ENCODE measurements at regions not wholly inside any gene's neighbourhood (a gene's known extent, or its start where the extent isn't known, plus 50 kb on each side); places are given as distances from the start of the nearest gene placed in this dataset.
"Not testable (repeated sequence)": the region's sequence is repeated elsewhere in the genome, so short reads cannot be mapped to it uniquely, and the experiment has no call there.

- DNase-seq, result no peak
Observed at GRCh38 chr15:79540551-79540950, 108.4 kb downstream of the MINAR1 start.

GRCh38 chr15:79541196-79541595, 109.1 kb downstream of the MINAR1 start:
- DNase-seq, result no peak

DNA sequence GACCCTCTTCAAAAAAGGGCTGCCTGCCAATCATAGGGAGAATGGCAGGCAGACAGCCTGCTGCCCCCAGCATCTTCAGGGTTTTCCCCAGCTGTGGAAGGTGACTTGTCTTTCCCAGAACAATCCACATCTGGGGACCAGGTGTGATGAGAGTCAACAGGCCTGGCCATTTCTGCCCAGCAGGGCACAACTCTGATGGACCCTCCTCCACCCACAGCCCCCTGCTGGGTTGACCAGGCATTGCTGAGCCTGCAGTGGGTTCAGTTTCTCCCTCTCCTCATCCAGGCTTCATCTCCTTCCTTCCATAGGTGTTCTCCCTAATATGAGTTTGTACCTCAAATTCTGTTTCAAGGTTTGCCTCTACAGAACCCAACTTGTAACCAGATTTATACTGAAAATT, 111.0 kb downstream of the MINAR1 start:
- DNase-seq, result no peak

DNA sequence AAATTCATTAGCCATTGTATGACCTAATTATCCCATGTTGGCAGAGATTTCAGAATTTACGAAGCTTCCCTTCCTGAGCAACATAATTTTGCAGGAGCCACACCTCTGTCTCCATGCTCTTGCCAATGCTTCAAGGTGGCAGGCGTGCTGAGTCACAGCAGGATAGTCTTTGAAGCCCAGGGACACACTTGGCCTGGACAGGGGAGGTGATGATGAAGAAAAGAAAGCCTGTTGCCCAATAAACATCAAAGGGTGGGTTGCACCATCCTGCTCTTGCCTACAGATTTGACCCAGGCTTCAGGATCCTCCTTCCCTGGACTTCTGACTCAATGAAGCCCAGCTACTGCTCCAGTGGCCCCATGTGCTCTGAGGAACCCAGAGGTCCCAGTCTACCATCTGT, 117.1 kb downstream of the MINAR1 start:
- no peak for DNase-seq

DNA sequence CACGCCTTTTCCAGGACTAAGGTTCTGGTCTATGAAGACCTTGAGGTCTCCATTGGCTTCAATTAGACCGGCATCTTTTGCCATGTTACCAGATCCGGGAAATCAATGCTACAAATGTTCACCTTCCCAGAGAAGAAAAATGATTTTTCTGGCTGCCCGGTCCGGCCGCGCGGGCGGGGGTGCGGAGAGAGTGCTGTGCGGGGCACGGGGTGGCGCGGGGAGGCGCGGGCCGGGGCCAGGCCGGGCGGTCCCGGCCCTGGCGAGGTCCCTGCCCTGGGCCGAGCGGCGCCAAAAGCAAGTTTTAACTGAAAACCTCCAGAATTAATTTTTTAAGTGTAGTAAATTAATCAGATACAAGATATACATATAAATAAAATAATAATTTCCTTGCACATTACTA, 128.2 kb downstream of the MINAR1 start:
- no peak for DNase-seq

DNA sequence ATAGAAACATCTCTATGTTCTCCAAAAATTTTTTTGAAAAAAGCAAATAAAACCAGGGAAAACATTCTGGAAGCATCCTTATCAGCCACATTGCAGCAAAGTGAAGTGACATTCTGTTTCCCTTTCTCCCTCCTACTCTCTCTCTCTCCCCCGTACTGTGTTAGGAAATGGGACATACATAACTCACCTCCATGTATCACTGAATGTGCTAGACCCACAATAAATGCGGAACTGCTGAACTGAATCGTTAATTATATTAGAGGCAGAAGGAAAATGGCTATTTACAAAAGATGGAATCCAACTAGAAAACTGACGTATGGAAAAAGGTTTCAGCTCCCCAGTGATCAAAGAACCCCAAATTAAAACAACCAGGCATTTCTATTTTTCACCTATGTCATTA, 129.8 kb downstream of the MINAR1 start:
- no peak for DNase-seq

DNA sequence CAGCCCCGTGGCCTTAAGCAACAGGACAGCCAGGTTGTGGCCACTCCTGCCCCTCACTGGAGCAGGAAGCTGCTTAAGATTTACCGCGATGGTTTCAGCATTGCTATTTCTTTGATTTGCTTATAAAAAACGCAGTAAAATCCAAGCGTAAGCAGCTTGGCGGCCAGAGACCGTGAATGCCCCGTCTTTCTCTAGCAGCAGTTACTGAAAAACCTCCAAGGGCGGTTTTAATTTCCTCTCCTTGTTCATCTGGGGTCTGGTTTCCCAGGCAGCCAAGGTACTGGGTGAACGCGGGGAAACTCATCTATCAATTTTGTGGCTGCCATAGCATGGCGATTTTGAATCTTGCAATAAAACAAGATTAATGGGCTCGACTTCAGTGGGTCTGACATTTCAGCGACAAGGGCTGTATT, 130.3 kb downstream of the MINAR1 start:
- DNase-seq, result no peak

- no peak for DNase-seq
Observed at GRCh38 chr15:79562899-79563298, 130.8 kb downstream of the MINAR1 start.

GRCh38 chr15:79570004-79570403, 137.9 kb downstream of the MINAR1 start:
- DNase-seq, result no peak

DNA sequence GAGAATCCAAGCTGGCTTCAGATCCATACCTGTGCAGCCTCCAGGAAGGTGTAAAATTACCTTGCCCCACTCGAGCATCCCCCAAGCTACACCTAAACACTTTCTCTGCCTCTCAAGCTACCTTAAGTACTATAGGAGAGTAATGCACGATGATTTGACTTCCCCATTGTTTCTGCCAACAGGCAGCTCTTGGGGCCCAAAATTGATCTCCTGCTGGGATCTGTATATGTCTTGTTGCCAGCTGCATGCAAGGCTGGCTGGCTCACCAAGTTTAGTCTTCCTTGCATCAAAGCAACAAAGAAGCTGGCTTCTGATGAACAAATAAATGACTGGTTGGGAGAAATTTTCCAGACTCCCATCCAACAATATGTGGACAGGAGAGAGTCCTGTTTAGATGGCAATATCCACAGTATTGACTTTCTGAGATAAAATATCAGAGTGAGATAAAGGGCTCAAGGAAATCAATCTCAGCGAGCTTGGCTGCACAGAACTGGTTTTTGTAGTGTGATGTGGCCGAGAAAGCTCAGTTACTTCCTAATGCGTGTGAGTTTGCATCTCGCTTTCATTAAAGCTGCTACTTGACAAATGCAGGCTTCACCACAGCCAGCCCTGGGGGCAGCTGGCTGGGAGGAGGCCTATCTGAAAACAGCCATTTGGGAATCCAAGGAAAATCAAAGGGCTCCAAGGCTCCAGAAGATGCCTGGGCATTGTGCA, 140.7 kb downstream of the MINAR1 start:
- DNase-seq, result no peak

GRCh38 chr15:79574431-79575273, 142.5 kb downstream of the MINAR1 start:
- DNase-seq, result not testable (repeated sequence)

DNA sequence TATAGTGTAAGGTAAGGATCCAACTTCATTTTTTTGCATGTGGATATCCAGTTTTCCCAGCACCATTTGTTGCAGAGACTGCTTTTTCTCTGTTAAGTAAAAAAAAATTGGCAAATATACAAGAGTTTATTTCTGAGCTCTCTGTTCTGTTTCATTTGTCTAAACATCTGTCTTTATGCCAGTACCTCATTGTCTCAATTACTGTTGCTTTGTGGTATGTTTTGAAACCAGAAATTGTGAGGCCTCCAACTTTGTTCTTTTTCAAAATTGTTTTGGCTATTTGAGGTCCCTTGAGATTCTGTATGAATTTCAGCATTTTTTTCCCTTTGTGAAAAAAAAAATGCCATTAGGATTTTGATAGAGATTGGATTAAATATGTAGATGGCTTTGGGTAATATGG, 150.5 kb downstream of the MINAR1 start:
- no peak for DNase-seq

DNA sequence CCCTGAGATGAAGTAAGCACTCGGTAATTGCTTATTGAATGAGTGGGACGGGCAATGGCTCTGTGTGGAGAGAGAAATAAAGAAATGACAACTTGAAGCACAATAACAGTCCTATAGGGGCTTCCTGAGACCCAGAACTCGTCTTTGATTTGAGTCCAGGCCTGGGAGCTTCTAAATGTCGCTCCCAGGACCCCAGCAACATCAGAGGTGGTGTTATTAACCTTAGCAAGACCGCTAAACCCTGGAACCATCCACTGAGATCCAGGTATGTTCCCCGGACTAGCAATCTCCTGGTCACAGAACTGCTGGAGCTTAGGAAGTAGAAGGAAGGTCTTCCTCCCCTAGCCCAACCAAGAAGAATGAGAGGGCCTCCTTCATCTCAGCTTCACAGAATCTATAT, 160.0 kb downstream of the MINAR1 start:
- no peak for DNase-seq

DNA sequence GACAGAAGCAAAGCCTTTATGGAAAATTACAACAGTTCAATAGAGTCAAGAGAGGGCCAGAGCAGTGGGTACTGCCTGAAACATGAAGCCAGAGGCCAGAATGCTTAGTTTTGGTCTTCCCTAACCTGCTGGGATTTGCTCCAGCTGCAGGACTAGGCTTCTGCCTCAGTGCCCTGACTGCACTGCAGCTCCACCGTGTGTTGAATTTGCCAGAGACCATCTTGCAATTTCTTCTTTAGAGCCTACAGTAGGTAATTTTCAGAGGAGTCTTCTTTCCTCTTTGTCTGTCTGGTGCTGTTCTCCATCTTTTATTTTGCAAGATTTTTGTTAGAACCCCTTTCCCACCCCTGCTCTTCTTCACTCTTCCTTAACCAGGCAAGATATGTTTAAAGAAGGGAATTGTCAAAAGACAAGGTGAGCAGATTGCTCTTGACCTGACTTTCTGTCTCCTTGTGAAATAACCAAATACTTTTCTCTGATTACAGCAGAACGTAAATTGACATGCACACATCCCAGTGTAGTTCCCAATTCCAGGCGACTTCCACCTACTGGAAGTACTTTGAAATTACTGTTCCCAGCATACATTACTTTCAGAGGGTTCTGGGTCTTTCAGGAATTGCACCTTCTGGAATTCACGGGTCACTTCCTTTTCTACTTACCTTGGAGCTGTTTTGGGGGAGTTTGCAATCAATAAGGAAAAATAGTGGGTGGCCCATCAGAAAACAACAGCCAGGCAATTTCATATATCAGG, 161.2 kb downstream of the MINAR1 start:
- no peak for DNase-seq

DNA sequence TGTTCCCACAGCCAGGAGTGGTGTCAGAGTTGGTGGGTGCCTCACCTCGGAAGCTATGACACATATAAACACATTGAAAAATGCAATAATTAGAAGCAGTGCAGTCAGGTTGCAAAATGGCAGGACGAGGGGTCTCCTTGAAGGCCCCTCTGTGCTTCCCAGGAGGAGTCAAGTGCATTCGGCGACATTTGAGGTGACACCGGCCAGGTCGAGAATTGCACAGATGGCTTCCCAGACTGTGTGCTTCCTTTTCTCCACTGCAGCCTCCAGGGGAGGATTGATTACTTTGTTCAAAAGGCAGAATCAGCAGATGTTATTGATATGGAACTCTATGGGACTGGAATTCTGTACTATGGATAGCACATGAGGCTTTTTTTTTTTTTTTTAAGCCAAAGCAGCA, 163.2 kb downstream of the MINAR1 start:
- no peak for DNase-seq

DNA sequence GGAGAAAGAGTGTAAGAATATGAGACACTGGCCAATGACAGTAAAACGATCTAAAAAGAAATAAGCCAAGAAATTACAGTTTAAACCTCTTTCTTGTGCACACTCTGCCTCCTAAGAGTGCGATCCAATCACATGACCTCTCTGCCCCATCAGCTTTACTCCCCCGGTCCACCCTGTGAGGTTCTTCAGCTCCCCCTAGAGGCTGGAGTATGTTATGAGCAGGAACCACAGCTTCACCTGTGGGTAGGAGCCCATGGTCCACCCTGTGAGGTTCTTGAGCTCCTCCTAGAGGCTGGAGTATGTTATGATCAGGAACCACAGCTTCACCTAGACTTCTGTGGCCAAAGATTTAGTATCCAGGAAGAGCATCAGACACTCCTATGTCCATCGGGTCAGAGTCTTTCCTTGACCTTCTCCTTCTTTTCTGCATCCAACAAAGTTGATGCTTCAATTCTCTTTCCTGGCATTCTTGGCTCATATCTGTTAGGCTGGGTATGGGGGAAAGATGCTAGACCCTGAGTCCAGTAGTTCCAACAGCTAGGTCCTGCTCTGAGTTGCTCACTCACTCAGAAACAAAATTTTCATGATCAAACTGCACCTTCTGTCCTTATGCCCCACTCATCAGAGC, 164.0 kb downstream of the MINAR1 start:
- peak; percentile 46 to 50 for DNase-seq

GRCh38 chr15:79598639-79599038, 166.5 kb downstream of the MINAR1 start:
- no peak for DNase-seq

GRCh38 chr15:79601405-79602086, 169.4 kb downstream of the MINAR1 start:
- no peak for DNase-seq

DNA sequence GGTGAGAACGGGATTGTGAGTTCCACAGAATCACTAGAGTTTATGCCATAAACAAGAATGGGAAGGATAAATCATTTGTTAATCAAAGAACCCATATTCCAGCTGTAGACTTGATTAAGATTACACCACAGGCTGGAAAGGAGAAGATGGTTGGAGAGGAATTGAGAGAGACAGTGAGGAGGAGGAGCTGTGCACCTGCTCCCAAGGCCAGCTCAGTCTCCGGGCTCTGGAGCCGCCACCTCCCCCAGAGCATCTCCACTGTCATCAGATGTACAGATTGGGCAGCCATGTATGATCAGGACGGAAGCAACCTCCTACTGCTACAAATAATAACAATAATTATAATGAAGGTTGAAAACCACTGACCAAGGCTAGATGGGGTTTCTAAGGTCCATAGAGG, 170.0 kb downstream of the MINAR1 start:
- DNase-seq, result no peak

DNA sequence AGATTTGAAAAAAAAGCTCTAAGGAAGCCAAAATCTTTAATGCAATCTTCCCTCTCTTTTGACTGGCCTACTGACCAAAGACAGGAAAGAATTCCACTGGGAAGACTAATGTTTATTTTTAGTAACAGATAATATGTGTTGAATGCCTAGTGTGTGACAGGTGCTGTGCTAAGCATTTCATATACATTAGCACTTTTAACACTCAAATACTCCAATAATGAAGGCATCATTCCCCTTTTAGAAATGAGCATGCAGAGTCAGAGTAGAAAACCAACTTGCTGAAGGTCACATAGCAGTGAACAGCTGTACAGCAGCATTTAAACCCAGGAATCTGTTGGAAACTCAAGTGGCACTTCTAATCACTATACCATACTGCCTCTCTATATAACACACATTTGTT, 170.6 kb downstream of the MINAR1 start:
- no peak for DNase-seq

DNA sequence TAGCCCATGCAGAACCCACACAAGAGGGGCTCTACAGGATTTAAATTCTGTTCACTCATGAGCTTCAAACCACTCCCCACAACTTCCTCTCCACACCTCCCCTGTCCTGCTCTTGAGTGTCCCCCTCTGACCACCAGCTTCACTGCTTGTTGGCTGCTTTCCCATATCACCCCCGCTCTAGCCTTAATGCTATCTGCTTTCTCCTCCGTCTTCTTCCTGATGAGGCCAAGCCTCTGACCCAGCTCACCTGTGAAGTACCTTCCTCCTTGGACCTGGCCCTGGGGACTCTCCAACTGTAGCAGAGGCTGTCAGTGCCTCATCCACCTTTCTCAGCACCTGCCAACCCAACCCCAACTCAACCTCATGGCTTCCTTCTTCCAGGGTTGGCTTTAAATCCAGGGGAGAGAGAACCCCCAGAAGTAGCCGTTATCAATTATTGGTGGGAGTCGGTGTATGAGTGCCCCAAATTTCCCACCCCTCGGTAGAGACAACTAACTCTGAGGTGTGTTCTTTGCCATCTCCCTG, 174.8 kb downstream of the MINAR1 start:
- DNase-seq, result no peak

Measured in CD4-positive, alpha-beta T cell treated with Interleukin-1 beta for 1 hour (primary cell).